ENCODE measurements at regions not wholly inside any gene's neighbourhood (a gene's known extent, or its start where the extent isn't known, plus 50 kb on each side); places are given as distances from the start of the nearest gene placed in this dataset.

- Histone ChIP-seq H2BK120ac (ENCODE audit: low read depth, low read length) (no peak overlapping the region), H2AFZ (replicated peaks; ENCODE audit: low read length, poor library complexity) (no peak overlapping the region), H4K5ac (ENCODE audit: low read depth, low read length) (no peak overlapping the region), H3K27me3 (ENCODE audit: control insufficient read depth, insufficient read depth, low read length) (peaks cover 7% of the 10 kb centered on the region), H3K9me1 (ENCODE audit: insufficient read depth, low read length) (no peaks in the 10 kb centered on the region), H3K14ac (replicated peaks; ENCODE audit: low read depth, low read length) (no peak overlapping the region; the same call in 1 of the 2 replicates), H3K27ac (ENCODE audit: insufficient read depth, low read length) (no peak overlapping the region), H3K18ac (ENCODE audit: low read depth, low read length) (no peak overlapping the region), H2BK20ac (ENCODE audit: low read depth, low read length) (no peak overlapping the region), H3K4ac (ENCODE audit: low read depth, low read length) (no peak overlapping the region), H2BK5ac (ENCODE audit: low read depth, low read length, poor library complexity, severe bottlenecking) (no peak overlapping the region), H3K23ac (ENCODE audit: low read depth, low read length) (no peak overlapping the region), H4K8ac (ENCODE audit: low read depth in 2 of 2, low read length in 2 of 2) (no peak overlapping the region), H2BK15ac (ENCODE audit: low read depth, low read length) (no peak overlapping the region), H2AK9ac (replicated peaks; ENCODE audit: low read depth, low read length, poor library complexity) (no peak overlapping the region), H4K20me1 (ENCODE audit: insufficient read depth, low read length) (no peaks in the 10 kb centered on the region), H3K9ac (ENCODE audit: low read depth, low read length) (no peak overlapping the region), H3K36me3 (ENCODE audit: control insufficient read depth, insufficient read depth, low read length) (no peaks in the 10 kb centered on the region), H4K91ac (ENCODE audit: insufficient read depth, low read depth, low read length) (no peak overlapping the region), H3K9me3 (ENCODE audit: control insufficient read depth, insufficient read depth, low read length) (no peaks in the 10 kb centered on the region), H3K4me2 (ENCODE audit: low read depth, low read length) (no peak overlapping the region), H3K56ac (ENCODE audit: extremely low read depth, insufficient read depth, low read length) (no peak overlapping the region), H3K4me1 (ENCODE audit: control insufficient read depth, insufficient read depth, low read length) (no peaks in the 10 kb centered on the region), H3K79me1 (ENCODE audit: low read depth in 1 of 2, low read length in 2 of 2) (no peaks in the 10 kb centered on the region), H3K4me3 (ENCODE audit: insufficient read depth, low read depth, low read length) (no peak overlapping the region), H2AK5ac (ENCODE audit: low read depth, low read length) (no peak overlapping the region)
- no peak for ATAC-seq (ENCODE audit: low read depth)
- in situ Hi-C loops (cut with MboI; ENCODE audit: low sequenced_read_pairs): no loop called here
- BruUV-seq (replicated peaks): no TSS peak
- intact Hi-C loops (cut with micrococcal nuclease): no loop called here
- no peak for DNase-seq
- dilution Hi-C loops (cut with HindIII; ENCODE audit: low sequenced_read_pairs, unreplicated experiment): no loop called here
- TF ChIP-seq MAFK (IDR thresholded peaks at IDR 0.05; ENCODE audit: low read depth, low read length) (no peak), SMC3 (IDR thresholded peaks at IDR 0.05; ENCODE audit: low read depth, low read length) (no peak), MXI1 (IDR thresholded peaks at IDR 0.05; ENCODE audit: borderline replicate concordance, low read depth, low read length) (no peak), RFX5 (IDR thresholded peaks at IDR 0.05; ENCODE audit: low read depth, low read length) (no peak), FOS (IDR thresholded peaks at IDR 0.05; ENCODE audit: low read depth, low read length) (no peak), CHD1 (IDR thresholded peaks at IDR 0.05; ENCODE audit: low read depth, low read length) (no peak), CEBPB (IDR thresholded peaks at IDR 0.05; ENCODE audit: low read depth, low read length) (no peak), POLR2A (IDR thresholded peaks at IDR 0.05; ENCODE audit: low read depth, low read length) (no peak), RCOR1 (IDR thresholded peaks at IDR 0.05; ENCODE audit: insufficient replicate concordance, low read length) (no peak), NFE2L2 (IDR thresholded peaks at IDR 0.05; ENCODE audit: low read depth, low read length) (no peak), BHLHE40 (IDR thresholded peaks at IDR 0.05; ENCODE audit: low read depth, low read length) (no peak), RAD21 (IDR thresholded peaks at IDR 0.05; ENCODE audit: low read length) (no peak), MAZ (IDR thresholded peaks at IDR 0.05; ENCODE audit: borderline replicate concordance, low read depth, low read length) (no peak)
- TF ChIP-seq, protein P1, sequence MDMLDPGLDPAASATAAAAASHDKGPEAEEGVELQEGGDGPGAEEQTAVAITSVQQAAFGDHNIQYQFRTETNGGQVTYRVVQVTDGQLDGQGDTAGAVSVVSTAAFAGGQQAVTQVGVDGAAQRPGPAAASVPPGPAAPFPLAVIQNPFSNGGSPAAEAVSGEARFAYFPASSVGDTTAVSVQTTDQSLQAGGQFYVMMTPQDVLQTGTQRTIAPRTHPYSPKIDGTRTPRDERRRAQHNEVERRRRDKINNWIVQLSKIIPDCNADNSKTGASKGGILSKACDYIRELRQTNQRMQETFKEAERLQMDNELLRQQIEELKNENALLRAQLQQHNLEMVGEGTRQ (IDR thresholded peaks at IDR 0.05; ENCODE audit: low read depth, low read length): no peak
- TF ChIP-seq, protein P2, sequence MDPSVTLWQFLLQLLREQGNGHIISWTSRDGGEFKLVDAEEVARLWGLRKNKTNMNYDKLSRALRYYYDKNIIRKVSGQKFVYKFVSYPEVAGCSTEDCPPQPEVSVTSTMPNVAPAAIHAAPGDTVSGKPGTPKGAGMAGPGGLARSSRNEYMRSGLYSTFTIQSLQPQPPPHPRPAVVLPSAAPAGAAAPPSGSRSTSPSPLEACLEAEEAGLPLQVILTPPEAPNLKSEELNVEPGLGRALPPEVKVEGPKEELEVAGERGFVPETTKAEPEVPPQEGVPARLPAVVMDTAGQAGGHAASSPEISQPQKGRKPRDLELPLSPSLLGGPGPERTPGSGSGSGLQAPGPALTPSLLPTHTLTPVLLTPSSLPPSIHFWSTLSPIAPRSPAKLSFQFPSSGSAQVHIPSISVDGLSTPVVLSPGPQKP (IDR thresholded peaks at IDR 0.05; ENCODE audit: borderline replicate concordance, low read depth, low read length): no peak
- TF ChIP-seq, protein P3, sequence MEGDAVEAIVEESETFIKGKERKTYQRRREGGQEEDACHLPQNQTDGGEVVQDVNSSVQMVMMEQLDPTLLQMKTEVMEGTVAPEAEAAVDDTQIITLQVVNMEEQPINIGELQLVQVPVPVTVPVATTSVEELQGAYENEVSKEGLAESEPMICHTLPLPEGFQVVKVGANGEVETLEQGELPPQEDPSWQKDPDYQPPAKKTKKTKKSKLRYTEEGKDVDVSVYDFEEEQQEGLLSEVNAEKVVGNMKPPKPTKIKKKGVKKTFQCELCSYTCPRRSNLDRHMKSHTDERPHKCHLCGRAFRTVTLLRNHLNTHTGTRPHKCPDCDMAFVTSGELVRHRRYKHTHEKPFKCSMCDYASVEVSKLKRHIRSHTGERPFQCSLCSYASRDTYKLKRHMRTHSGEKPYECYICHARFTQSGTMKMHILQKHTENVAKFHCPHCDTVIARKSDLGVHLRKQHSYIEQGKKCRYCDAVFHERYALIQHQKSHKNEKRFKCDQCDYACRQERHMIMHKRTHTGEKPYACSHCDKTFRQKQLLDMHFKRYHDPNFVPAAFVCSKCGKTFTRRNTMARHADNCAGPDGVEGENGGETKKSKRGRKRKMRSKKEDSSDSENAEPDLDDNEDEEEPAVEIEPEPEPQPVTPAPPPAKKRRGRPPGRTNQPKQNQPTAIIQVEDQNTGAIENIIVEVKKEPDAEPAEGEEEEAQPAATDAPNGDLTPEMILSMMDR (conservative IDR thresholded peaks at IDR 0.05; ENCODE audit: low read depth, low read length): no peak
- CTCF ChIA-PET: no interaction called here
- POLR2A ChIA-PET (ENCODE audit: unreplicated experiment): no interaction called here
- WGBS, 2 experiments (ENCODE audit: extremely low coverage in 2 of 2, insufficient read length in 1 of 2): no CpG with 5 or more reads among the region's 2 CpGs
These were observed 215.5 kb upstream of the ARG1 start for GRCh38 chr6:131357501-131357900.
